ENCODE measurements at regions not wholly inside any gene's neighbourhood (a gene's known extent, or its start where the extent isn't known, plus 50 kb on each side); places are given as distances from the start of the nearest gene placed in this dataset.

- TF ChIP-seq, protein P1, sequence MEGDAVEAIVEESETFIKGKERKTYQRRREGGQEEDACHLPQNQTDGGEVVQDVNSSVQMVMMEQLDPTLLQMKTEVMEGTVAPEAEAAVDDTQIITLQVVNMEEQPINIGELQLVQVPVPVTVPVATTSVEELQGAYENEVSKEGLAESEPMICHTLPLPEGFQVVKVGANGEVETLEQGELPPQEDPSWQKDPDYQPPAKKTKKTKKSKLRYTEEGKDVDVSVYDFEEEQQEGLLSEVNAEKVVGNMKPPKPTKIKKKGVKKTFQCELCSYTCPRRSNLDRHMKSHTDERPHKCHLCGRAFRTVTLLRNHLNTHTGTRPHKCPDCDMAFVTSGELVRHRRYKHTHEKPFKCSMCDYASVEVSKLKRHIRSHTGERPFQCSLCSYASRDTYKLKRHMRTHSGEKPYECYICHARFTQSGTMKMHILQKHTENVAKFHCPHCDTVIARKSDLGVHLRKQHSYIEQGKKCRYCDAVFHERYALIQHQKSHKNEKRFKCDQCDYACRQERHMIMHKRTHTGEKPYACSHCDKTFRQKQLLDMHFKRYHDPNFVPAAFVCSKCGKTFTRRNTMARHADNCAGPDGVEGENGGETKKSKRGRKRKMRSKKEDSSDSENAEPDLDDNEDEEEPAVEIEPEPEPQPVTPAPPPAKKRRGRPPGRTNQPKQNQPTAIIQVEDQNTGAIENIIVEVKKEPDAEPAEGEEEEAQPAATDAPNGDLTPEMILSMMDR (conservative IDR thresholded peaks at IDR 0.05; ENCODE audit: low read depth, low read length) = no peak
- no peak for TF ChIP-seq EZH2 (IDR thresholded peaks at IDR 0.05; ENCODE audit: borderline replicate concordance, low read depth, low read length, poor library complexity, severe bottlenecking)
- no peak overlapping the region for H3K27ac ChIP-seq (ENCODE audit: low read depth, low read length, poor library complexity, severe bottlenecking)
- no peaks in the 10 kb centered on the region for H3K27me3 ChIP-seq (replicated peaks; ENCODE audit: insufficient read depth, low read depth, low read length, poor library complexity)
- no TSS peak for BruUV-seq (replicated peaks)
- no peak for DNase-seq (ENCODE audit: low spot score)
- no peaks in the 10 kb centered on the region for H3K4me1 ChIP-seq (ENCODE audit: insufficient read depth, low read length, poor library complexity, severe bottlenecking)
- intact Hi-C loops (cut with micrococcal nuclease; ENCODE audit: unreplicated experiment) = no loop called here
- H3K9me3 ChIP-seq (ENCODE audit: low read depth, low read length, poor library complexity, severe bottlenecking) = no peaks in the 10 kb centered on the region
- H3K36me3 ChIP-seq (ENCODE audit: insufficient read depth, low read length, poor library complexity, severe bottlenecking) = no peaks in the 10 kb centered on the region
- no peak overlapping the region for H3K4me3 ChIP-seq (ENCODE audit: low read depth, low read length, poor library complexity, severe bottlenecking)
- ChIA-PET CTCF (no interaction called here), POLR2A (ENCODE audit: low non-redundant PET) (no interaction called here)
Observed at GRCh38 chr2:34998741-34999140, 1356.8 kb upstream of the CRIM1 start.

GRCh38 chr2:34997779-34998178 lies 1357.8 kb upstream of the CRIM1 start:
- intact Hi-C loops (cut with micrococcal nuclease; ENCODE audit: unreplicated experiment) = no loop called here
- ChIA-PET CTCF (no interaction called here), POLR2A (ENCODE audit: low non-redundant PET) (no interaction called here)
- no peak overlapping the region for H3K27ac ChIP-seq (ENCODE audit: low read depth, low read length, poor library complexity, severe bottlenecking)
- H3K9me3 ChIP-seq (ENCODE audit: low read depth, low read length, poor library complexity, severe bottlenecking) = no peaks in the 10 kb centered on the region
- no peak for TF ChIP-seq EZH2 (IDR thresholded peaks at IDR 0.05; ENCODE audit: borderline replicate concordance, low read depth, low read length, poor library complexity, severe bottlenecking)
- TF ChIP-seq, protein P1 (conservative IDR thresholded peaks at IDR 0.05; ENCODE audit: low read depth, low read length) = no peak
- DNase-seq (ENCODE audit: low spot score) = no peak
- no peaks in the 10 kb centered on the region for H3K36me3 ChIP-seq (ENCODE audit: insufficient read depth, low read length, poor library complexity, severe bottlenecking)
- H3K4me1 ChIP-seq (ENCODE audit: insufficient read depth, low read length, poor library complexity, severe bottlenecking) = no peaks in the 10 kb centered on the region
- BruUV-seq (replicated peaks) = no TSS peak
- no peak overlapping the region for H3K4me3 ChIP-seq (ENCODE audit: low read depth, low read length, poor library complexity, severe bottlenecking)
- H3K27me3 ChIP-seq (replicated peaks; ENCODE audit: insufficient read depth, low read depth, low read length, poor library complexity) = no peaks in the 10 kb centered on the region

DNA sequence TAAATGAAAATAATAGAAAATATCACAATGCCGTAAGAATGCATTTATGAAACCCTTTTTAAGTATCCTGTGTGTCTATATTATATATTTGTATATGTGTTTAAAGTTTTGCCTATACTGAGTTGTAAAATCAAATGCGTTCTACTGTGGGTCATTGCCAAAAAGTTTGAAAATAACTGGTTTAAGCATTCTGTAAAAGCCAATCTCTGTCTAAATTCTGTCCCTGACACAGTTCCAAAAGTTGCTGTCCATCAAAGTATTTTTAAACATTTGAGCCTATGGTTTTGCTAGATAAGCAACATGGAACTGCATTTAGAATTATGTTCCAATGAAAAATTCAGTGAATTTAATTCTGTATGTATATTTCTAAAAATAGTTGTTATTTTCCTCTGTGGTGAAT lies 1360.4 kb upstream of the CRIM1 start:
- Histone ChIP-seq H3K4me1 (ENCODE audit: insufficient read depth, low read length, poor library complexity, severe bottlenecking) (no peaks in the 10 kb centered on the region), H3K36me3 (ENCODE audit: insufficient read depth, low read length, poor library complexity, severe bottlenecking) (no peaks in the 10 kb centered on the region), H3K4me3 (ENCODE audit: low read depth, low read length, poor library complexity, severe bottlenecking) (no peak overlapping the region), H3K27ac (ENCODE audit: low read depth, low read length, poor library complexity, severe bottlenecking) (no peak overlapping the region), H3K27me3 (replicated peaks; ENCODE audit: insufficient read depth, low read depth, low read length, poor library complexity) (no peaks in the 10 kb centered on the region), H3K9me3 (ENCODE audit: low read depth, low read length, poor library complexity, severe bottlenecking) (no peaks in the 10 kb centered on the region)
- TF ChIP-seq, protein P1 (conservative IDR thresholded peaks at IDR 0.05; ENCODE audit: low read depth, low read length) = no peak
- no peak for TF ChIP-seq EZH2 (IDR thresholded peaks at IDR 0.05; ENCODE audit: borderline replicate concordance, low read depth, low read length, poor library complexity, severe bottlenecking)
- ChIA-PET CTCF (no interaction called here), POLR2A (ENCODE audit: low non-redundant PET) (no interaction called here)
- BruUV-seq (replicated peaks) = no TSS peak
- DNase-seq (ENCODE audit: low spot score) = no peak
- intact Hi-C loops (cut with micrococcal nuclease; ENCODE audit: unreplicated experiment) = no loop called here
